Smooth muscle cell (in vitro differentiated cells): ENCODE measurements at regions not wholly inside any gene's neighbourhood (a gene's known extent, or its start where the extent isn't known, plus 50 kb on each side); places are given as distances from the start of the nearest gene placed in this dataset.

ENCODE experiments used
- DNase-seq: peaks from one replicate; lab custom pipeline; 2025; ENCODE audit not compliant: unreplicated experiment; lab: John Stamatoyannopoulos, UW
- H2AFZ ChIP-seq: fragments of 200-600 bp; sonication (generic); 2 replicates; pipeline ENCODE4 v1.6.0; 2016; ENCODE audit warnings: antibody characterized with exemption, low read depth, mild to moderate bottlenecking
- H3F3A ChIP-seq: fragments of 200-600 bp; sonication (generic); 2 replicates; pipeline ENCODE4 v1.6.0; 2017; ENCODE audit warnings: antibody characterized with exemption, low read depth
- H3K27ac ChIP-seq: fragments of 200-600 bp; sonication (generic); 2 replicates; pipeline ENCODE4 v1.5.1; 2016; ENCODE audit warnings: low read depth, mild to moderate bottlenecking
- H3K27me3 ChIP-seq: fragments of 200-600 bp; sonication (generic); 2 replicates; pipeline ENCODE4 v1.6.1; 2016; ENCODE audit warnings: low read depth, mild to moderate bottlenecking
- H3K36me3 ChIP-seq: fragments of 200-600 bp; sonication (generic); 2 replicates; pipeline ENCODE4 v1.5.1; 2016; ENCODE audit warnings: low read depth
- H3K4me1 ChIP-seq: fragments of 200-600 bp; sonication (generic); 2 replicates; pipeline ENCODE4 v1.5.1; 2016; ENCODE audit warnings: low read depth
- H3K4me2 ChIP-seq: fragments of 200-600 bp; sonication (generic); 2 replicates; pipeline ENCODE4 v1.6.0; 2016; ENCODE audit warnings: mild to moderate bottlenecking
- H3K4me3 ChIP-seq: fragments of 200-600 bp; sonication (generic); 2 replicates; pipeline ENCODE4 v1.5.1; 2016; ENCODE audit warnings: mild to moderate bottlenecking
- H3K79me2 ChIP-seq: fragments of 200-600 bp; sonication (generic); 2 replicates; pipeline ENCODE4 v1.6.0; 2016; ENCODE audit warnings: low read depth, mild to moderate bottlenecking
- H3K9ac ChIP-seq: fragments of 200-600 bp; sonication (generic); 2 replicates; pipeline ENCODE4 v1.6.0; 2016; ENCODE audit warnings: low read depth
- H3K9me3 ChIP-seq: fragments of 200-600 bp; sonication (generic); replicated peaks from 2 replicates; pipeline ENCODE4 v1.5.1; 2016; ENCODE audit warnings: low read depth
- H4K20me1 ChIP-seq: fragments of 200-600 bp; sonication (generic); 2 replicates; pipeline ENCODE4 v1.6.0; 2016; ENCODE audit warnings: low read depth
- CTCF ChIP-seq: fragments of 200-600 bp; sonication (generic); IDR thresholded peaks from 2 replicates; pipeline ENCODE4 v1.5.1; 2017; ENCODE audit warnings: borderline replicate concordance, mild to moderate bottlenecking, antibody characterized with exemption; ENCODE audit not compliant: insufficient read depth, poor library complexity, severe bottlenecking
- WGBS: methylation state at CpG from one replicate; pipeline ENCODE4 v1.1.7; 2016; ENCODE audit warnings: low lambda C conversion rate; 5-methylcytosine and 5-hydroxymethylcytosine counted together

DNA sequence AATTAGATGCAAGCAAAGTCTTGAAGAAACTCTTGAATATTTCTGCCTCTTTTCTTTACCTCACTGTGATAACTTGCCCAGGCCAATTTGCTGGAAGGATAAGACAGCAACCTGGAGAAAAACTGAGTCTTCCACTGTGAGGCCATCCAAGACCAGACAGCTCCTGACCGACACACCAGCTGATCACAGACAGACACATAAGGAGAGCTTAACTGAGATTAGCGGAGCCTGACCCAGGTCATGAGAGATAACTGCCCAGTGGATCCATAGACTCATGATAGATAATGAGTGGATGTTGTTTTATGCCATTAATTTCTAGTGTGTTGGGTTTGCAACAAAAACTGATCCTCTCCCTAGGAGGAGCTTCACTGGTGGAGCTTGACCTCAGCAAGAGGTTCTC lies 64.4 kb upstream of the NOX3 start:
- H3K27me3 ChIP-seq = no peaks in the 10 kb centered on the region
- TF ChIP-seq CTCF = no peak
- no peak overlapping the region for H3K9ac ChIP-seq
- no peaks in the 10 kb centered on the region for H3K9me3 ChIP-seq
- no peaks in the 10 kb centered on the region for H3F3A ChIP-seq
- H3K4me3 ChIP-seq = no peak overlapping the region
- no peak overlapping the region for H3K27ac ChIP-seq
- H2AFZ ChIP-seq = no peak overlapping the region
- no peak for DNase-seq
- no peaks in the 10 kb centered on the region for H3K79me2 ChIP-seq
- 89% methylated on average over 2 of the region's 2 CpGs for WGBS
- no peaks in the 10 kb centered on the region for H4K20me1 ChIP-seq
- no peaks in the 10 kb centered on the region for H3K36me3 ChIP-seq
- peaks cover 30% of the 10 kb centered on the region for H3K4me1 ChIP-seq
- no peak overlapping the region for H3K4me2 ChIP-seq

GRCh38 chr6:155519176-155519738 lies 63.6 kb upstream of the NOX3 start:
- TF ChIP-seq CTCF = no peak
- no peak overlapping the region for H3K27ac ChIP-seq
- no peak overlapping the region for H3K4me3 ChIP-seq
- no peaks in the 10 kb centered on the region for H3K27me3 ChIP-seq
- WGBS = 83% methylated on average over 1 of the region's 1 CpG
- peaks cover 30% of the 10 kb centered on the region for H3K4me1 ChIP-seq
- H3K36me3 ChIP-seq = no peaks in the 10 kb centered on the region
- H3F3A ChIP-seq = no peaks in the 10 kb centered on the region
- no peaks in the 10 kb centered on the region for H3K9me3 ChIP-seq
- no peaks in the 10 kb centered on the region for H3K79me2 ChIP-seq
- H3K9ac ChIP-seq = no peak overlapping the region
- no peak overlapping the region for H3K4me2 ChIP-seq
- H4K20me1 ChIP-seq = no peaks in the 10 kb centered on the region
- no peak overlapping the region for H2AFZ ChIP-seq
- DNase-seq = no peak

GRCh38 chr6:155517294-155517693 lies 61.7 kb upstream of the NOX3 start:
- Histone ChIP-seq H3F3A (no peaks in the 10 kb centered on the region), H3K9ac (no peak overlapping the region), H3K4me3 (no peak overlapping the region), H3K4me1 (peaks cover 27% of the 10 kb centered on the region), H3K4me2 (no peak overlapping the region), H4K20me1 (no peaks in the 10 kb centered on the region), H3K27me3 (no peaks in the 10 kb centered on the region), H3K9me3 (no peaks in the 10 kb centered on the region), H2AFZ (no peak overlapping the region), H3K36me3 (no peaks in the 10 kb centered on the region), H3K79me2 (no peaks in the 10 kb centered on the region), H3K27ac (no peak overlapping the region)
- TF ChIP-seq CTCF = no peak
- DNase-seq = no peak
- WGBS = 94% methylated on average over 8 of the region's 8 CpGs

DNA sequence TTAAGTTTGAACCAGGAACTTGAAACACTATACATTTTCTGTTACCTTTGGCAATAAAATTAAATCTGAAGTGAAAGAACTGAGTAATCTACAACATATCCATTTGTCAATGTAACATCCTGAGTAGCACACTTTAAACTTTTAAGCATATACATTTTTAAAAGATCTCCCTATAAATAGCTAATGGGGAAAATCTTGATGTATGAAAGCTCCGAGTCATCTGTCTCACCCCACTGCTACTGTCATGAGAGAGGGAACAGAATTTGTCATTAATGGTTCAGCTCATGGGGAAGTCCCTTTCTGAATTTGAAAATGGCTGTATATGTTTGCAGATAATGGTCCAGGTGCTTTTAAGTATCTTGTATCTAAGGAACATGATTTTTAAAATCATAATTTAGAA lies 55.2 kb upstream of the NOX3 start:
- Histone ChIP-seq H3K4me1 (no peaks in the 10 kb centered on the region), H3K27ac (no peak overlapping the region), H3K4me2 (no peak overlapping the region), H4K20me1 (no peaks in the 10 kb centered on the region), H3K9me3 (no peaks in the 10 kb centered on the region), H3K27me3 (no peaks in the 10 kb centered on the region), H2AFZ (no peak overlapping the region), H3K79me2 (no peaks in the 10 kb centered on the region), H3K4me3 (no peak overlapping the region), H3K36me3 (no peaks in the 10 kb centered on the region), H3K9ac (no peak overlapping the region), H3F3A (no peaks in the 10 kb centered on the region)
- DNase-seq = no peak
- WGBS = 92% methylated on average over 1 of the region's 1 CpG
- TF ChIP-seq CTCF = no peak
